ENCODE measurements at regions not wholly inside any gene's neighbourhood (a gene's known extent, or its start where the extent isn't known, plus 50 kb on each side); places are given as distances from the start of the nearest gene placed in this dataset.

DNA sequence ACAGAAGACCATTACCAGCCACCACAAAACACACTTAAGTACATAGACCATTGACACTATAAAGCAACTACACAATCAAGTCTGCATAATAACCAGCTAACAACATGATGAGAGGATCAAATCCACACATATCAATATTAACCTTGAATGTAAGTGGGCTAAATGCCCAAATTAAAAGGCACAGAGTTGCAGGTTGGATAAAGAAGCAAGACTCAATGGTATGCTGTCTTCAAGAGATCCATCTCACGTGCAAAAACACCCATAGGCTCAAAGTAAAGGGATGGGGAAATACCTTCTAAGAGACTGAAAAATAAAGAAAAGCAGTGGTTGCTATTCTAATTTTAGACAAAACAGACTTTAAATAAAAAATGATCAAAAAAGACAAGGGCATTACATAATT is 113.6 kb upstream of the CD180 start:
- no peak overlapping the region for H2AFZ ChIP-seq (ENCODE audit: insufficient read depth, low read depth, low read length, poor library complexity, severe bottlenecking)
- no peaks in the 10 kb centered on the region for H3K27me3 ChIP-seq (replicated peaks in 1 of 4; ENCODE audit: control extremely low read depth in 1 of 4, control insufficient read depth in 3 of 4, insufficient read depth in 4 of 4, low read length in 3 of 4)
- ChIA-PET CTCF (no interaction called here), POLR2A (interaction anchor here (0.6 kb wide), 1 partner anchor 1595 kb away, joined by 3 read pairs; no protein-coding TSS in a partner anchor)
- no peak for TF ChIP-seq EZH2 (IDR thresholded peaks at IDR 0.05; ENCODE audit: borderline replicate concordance, insufficient read depth, low read depth, low read length, poor library complexity, severe bottlenecking)
- TF ChIP-seq, protein P1, sequence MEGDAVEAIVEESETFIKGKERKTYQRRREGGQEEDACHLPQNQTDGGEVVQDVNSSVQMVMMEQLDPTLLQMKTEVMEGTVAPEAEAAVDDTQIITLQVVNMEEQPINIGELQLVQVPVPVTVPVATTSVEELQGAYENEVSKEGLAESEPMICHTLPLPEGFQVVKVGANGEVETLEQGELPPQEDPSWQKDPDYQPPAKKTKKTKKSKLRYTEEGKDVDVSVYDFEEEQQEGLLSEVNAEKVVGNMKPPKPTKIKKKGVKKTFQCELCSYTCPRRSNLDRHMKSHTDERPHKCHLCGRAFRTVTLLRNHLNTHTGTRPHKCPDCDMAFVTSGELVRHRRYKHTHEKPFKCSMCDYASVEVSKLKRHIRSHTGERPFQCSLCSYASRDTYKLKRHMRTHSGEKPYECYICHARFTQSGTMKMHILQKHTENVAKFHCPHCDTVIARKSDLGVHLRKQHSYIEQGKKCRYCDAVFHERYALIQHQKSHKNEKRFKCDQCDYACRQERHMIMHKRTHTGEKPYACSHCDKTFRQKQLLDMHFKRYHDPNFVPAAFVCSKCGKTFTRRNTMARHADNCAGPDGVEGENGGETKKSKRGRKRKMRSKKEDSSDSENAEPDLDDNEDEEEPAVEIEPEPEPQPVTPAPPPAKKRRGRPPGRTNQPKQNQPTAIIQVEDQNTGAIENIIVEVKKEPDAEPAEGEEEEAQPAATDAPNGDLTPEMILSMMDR (IDR thresholded peaks at IDR 0.05): no peak
- Mint-ChIP-seq H3K27ac (no peak overlapping the region), H3K9me3 (ENCODE audit: insufficient read depth) (peaks cover 4% of the 10 kb centered on the region), H3K4me3 (no peak overlapping the region), H3K4me1 (peaks cover 3% of the 10 kb centered on the region), H3K27me3 (no peaks in the 10 kb centered on the region)
- H3K4me1 ChIP-seq (ENCODE audit: control insufficient read depth in 2 of 2, insufficient read depth in 2 of 2, low read length in 2 of 2): peaks cover under 1 to 3% of the 10 kb centered on the region in 2 donors
- no peak overlapping the region for H3K9ac ChIP-seq (ENCODE audit: low read length)
- H3K79me2 ChIP-seq (ENCODE audit: control insufficient read depth, insufficient read depth, low read length): no peaks in the 10 kb centered on the region
- ATAC-seq (ENCODE audit: low read depth): no peak
- WGBS (ENCODE audit: insufficient coverage): no CpG with 5 or more reads among the region's 1 CpG
- no peak overlapping the region for H3K4me3 ChIP-seq (ENCODE audit: control extremely low read depth in 1 of 5, extremely low read depth in 1 of 5, insufficient read depth in 1 of 5, low read depth in 2 of 5, low read length in 4 of 5)
- intact Hi-C loops (cut with micrococcal nuclease): no loop called here
- no peaks in the 10 kb centered on the region for H3K36me3 ChIP-seq (replicated peaks in 1 of 2; ENCODE audit: control extremely low read depth in 1 of 2, control insufficient read depth in 1 of 2, extremely low read depth in 1 of 2, insufficient read depth in 2 of 2, low read length in 1 of 2)
- no peaks in the 10 kb centered on the region for H4K20me1 ChIP-seq (ENCODE audit: control insufficient read depth, insufficient read depth, low read length, poor library complexity, severe bottlenecking)
- H3K9me3 ChIP-seq (ENCODE audit: control extremely low read depth in 1 of 3, control insufficient read depth in 2 of 3, insufficient read depth in 1 of 3, low read length in 2 of 3): peaks cover 0 to 4% (median 0%) of the 10 kb centered on the region in 3 donors
- H3K27ac ChIP-seq (ENCODE audit: low read length in 2 of 2): no peak overlapping the region
- no peak for DNase-seq
- no peak overlapping the region for H3K4me2 ChIP-seq (replicated peaks; ENCODE audit: low read depth, low read length, poor library complexity, severe bottlenecking)

DNA sequence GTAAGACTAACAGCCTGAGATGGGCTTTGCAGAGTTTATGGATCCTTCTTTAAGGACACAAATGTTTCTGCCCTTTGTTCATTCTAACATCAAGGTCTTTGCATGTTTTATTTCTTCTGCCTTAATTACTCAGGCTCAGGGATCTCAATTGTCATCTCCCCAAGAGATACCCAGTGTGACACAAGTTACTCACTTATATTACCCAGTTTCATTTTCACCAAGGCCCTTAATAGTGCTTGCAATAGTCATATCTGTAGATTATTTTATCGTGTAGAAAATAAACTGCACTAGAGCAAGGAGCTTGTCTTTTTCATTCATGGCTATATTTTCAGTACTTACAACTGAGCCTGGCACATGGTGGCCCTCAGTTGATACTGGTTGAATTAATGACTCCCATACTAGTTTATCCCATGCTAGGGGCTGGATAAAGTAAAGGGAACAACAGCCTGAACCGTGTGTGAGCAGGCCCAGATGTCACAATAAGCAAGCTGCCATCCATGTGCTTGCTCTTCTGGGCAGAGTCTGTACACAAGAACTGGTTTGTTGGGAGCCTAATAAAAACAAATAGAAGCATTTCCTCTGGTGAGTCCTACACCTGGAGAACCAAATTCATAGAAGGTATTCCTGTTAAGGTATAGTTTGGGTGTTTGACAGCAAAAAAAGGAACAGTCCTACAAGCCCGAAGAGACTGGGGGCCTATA is 112.5 kb upstream of the CD180 start:
- no peak overlapping the region for H2AFZ ChIP-seq (ENCODE audit: insufficient read depth, low read depth, low read length, poor library complexity, severe bottlenecking)
- H3K27me3 ChIP-seq (replicated peaks in 1 of 4; ENCODE audit: control extremely low read depth in 1 of 4, control insufficient read depth in 3 of 4, insufficient read depth in 4 of 4, low read length in 3 of 4): no peaks in the 10 kb centered on the region
- no peak overlapping the region for H3K9ac ChIP-seq (ENCODE audit: low read length)
- H3K27ac Mint-ChIP-seq: no peak overlapping the region
- no peaks in the 10 kb centered on the region for H3K27me3 Mint-ChIP-seq
- no peak overlapping the region for H3K4me3 Mint-ChIP-seq
- H3K9me3 ChIP-seq (ENCODE audit: control extremely low read depth in 1 of 3, control insufficient read depth in 2 of 3, insufficient read depth in 1 of 3, low read length in 2 of 3): peaks cover 0 to 4% (median 0%) of the 10 kb centered on the region in 3 donors
- intact Hi-C loops (cut with micrococcal nuclease): no loop called here
- H3K36me3 ChIP-seq (replicated peaks in 1 of 2; ENCODE audit: control extremely low read depth in 1 of 2, control insufficient read depth in 1 of 2, extremely low read depth in 1 of 2, insufficient read depth in 2 of 2, low read length in 1 of 2): no peaks in the 10 kb centered on the region
- no peaks in the 10 kb centered on the region for H3K79me2 ChIP-seq (ENCODE audit: control insufficient read depth, insufficient read depth, low read length)
- no peaks in the 10 kb centered on the region for H3K4me1 Mint-ChIP-seq
- peaks cover 4% of the 10 kb centered on the region for H3K9me3 Mint-ChIP-seq (ENCODE audit: insufficient read depth)
- DNase-seq (no peak), ATAC-seq (ENCODE audit: low read depth) (no peak)
- POLR2A ChIA-PET: no interaction called here
- CTCF ChIA-PET: no interaction called here
- H3K4me1 ChIP-seq (ENCODE audit: control insufficient read depth in 2 of 2, insufficient read depth in 2 of 2, low read length in 2 of 2): no peaks in the 10 kb centered on the region
- no peak overlapping the region for H3K4me3 ChIP-seq (ENCODE audit: control extremely low read depth in 1 of 5, extremely low read depth in 1 of 5, insufficient read depth in 1 of 5, low read depth in 2 of 5, low read length in 4 of 5)
- H4K20me1 ChIP-seq (ENCODE audit: control insufficient read depth, insufficient read depth, low read length, poor library complexity, severe bottlenecking): no peaks in the 10 kb centered on the region
- no peak overlapping the region for H3K4me2 ChIP-seq (replicated peaks; ENCODE audit: low read depth, low read length, poor library complexity, severe bottlenecking)
- H3K27ac ChIP-seq (ENCODE audit: low read length in 2 of 2): no peak overlapping the region
- no peak for TF ChIP-seq EZH2 (IDR thresholded peaks at IDR 0.05; ENCODE audit: borderline replicate concordance, insufficient read depth, low read depth, low read length, poor library complexity, severe bottlenecking)
- TF ChIP-seq, protein P1 (IDR thresholded peaks at IDR 0.05): no peak
- WGBS (ENCODE audit: insufficient coverage): 92% methylated on average over 2 of the region's 3 CpGs

Data from B cell (primary cell).